ENCODE measurements at regions not wholly inside any gene's neighbourhood (a gene's known extent, or its start where the extent isn't known, plus 50 kb on each side); places are given as distances from the start of the nearest gene placed in this dataset.

- H3K9me3 ChIP-seq (ENCODE audit: control insufficient read depth in 4 of 4, low read length in 3 of 4), result no peaks in the 10 kb centered on the region
- no peak overlapping the region for H3K9ac ChIP-seq (ENCODE audit: low read depth in 1 of 2, low read length in 2 of 2)
- no peak overlapping the region for H3K4me3 ChIP-seq (ENCODE audit: low read depth in 1 of 3, low read length in 3 of 3)
- 47% methylated on average over 2 of the region's 2 CpGs for WGBS
- no peaks in the 10 kb centered on the region for H3K4me1 ChIP-seq (ENCODE audit: control insufficient read depth in 4 of 4, insufficient read depth in 4 of 4, low read length in 3 of 4)
- H3K27ac ChIP-seq (ENCODE audit: low read depth in 1 of 2, low read length in 2 of 2), result no peak overlapping the region
- H3K36me3 ChIP-seq (ENCODE audit: control insufficient read depth in 4 of 4, insufficient read depth in 3 of 4, low read depth in 1 of 4, low read length in 3 of 4), result no peaks in the 10 kb centered on the region
- no peak for DNase-seq (ENCODE audit: low spot score)
- TF ChIP-seq ZBTB33 (IDR thresholded peaks at IDR 0.05) (no peak), FOXA1 (IDR thresholded peaks at IDR 0.05) (no peak), CTCF (IDR thresholded peaks at IDR 0.05; ENCODE audit: low read depth, low read length, missing input control) (no peak), NR2F2 (IDR thresholded peaks at IDR 0.05) (no peak), REST (IDR thresholded peaks at IDR 0.05) (no peak), HNF4G (IDR thresholded peaks at IDR 0.05) (no peak), GABPA (IDR thresholded peaks at IDR 0.05 in 1 of 2, conservative IDR thresholded peaks at IDR 0.05 in 1 of 2) (no peak), YY1 (IDR thresholded peaks at IDR 0.05) (no peak), HNF4A (conservative IDR thresholded peaks at IDR 0.05) (no peak), RXRA (IDR thresholded peaks at IDR 0.05) (no peak), FOXA2 (IDR thresholded peaks at IDR 0.05) (no peak), RAD21 (IDR thresholded peaks at IDR 0.05) (no peak), EGR1 (IDR thresholded peaks at IDR 0.05; ENCODE audit: low read depth in 2 of 2) (no peak)
- H3K27me3 ChIP-seq (ENCODE audit: control insufficient read depth in 4 of 4, insufficient read depth in 4 of 4, low read length in 3 of 4), result no peaks in the 10 kb centered on the region
These were observed 193.5 kb upstream of the SPTLC3 start for GRCh38 chr20:12815231-12815768.

- DNase-seq (ENCODE audit: low spot score), result no peak
- Histone ChIP-seq H3K36me3 (ENCODE audit: control insufficient read depth in 4 of 4, insufficient read depth in 3 of 4, low read depth in 1 of 4, low read length in 3 of 4) (no peaks in the 10 kb centered on the region), H3K4me3 (ENCODE audit: low read depth in 1 of 3, low read length in 3 of 3) (no peak overlapping the region), H3K9ac (ENCODE audit: low read depth in 1 of 2, low read length in 2 of 2) (no peak overlapping the region), H3K27ac (ENCODE audit: low read depth in 1 of 2, low read length in 2 of 2) (no peak overlapping the region), H3K4me1 (ENCODE audit: control insufficient read depth in 4 of 4, insufficient read depth in 4 of 4, low read length in 3 of 4) (no peaks in the 10 kb centered on the region), H3K9me3 (ENCODE audit: control insufficient read depth in 4 of 4, low read length in 3 of 4) (no peaks in the 10 kb centered on the region), H3K27me3 (ENCODE audit: control insufficient read depth in 4 of 4, insufficient read depth in 4 of 4, low read length in 3 of 4) (no peaks in the 10 kb centered on the region)
- TF ChIP-seq YY1 (IDR thresholded peaks at IDR 0.05) (no peak), RAD21 (IDR thresholded peaks at IDR 0.05) (peak in 1 of 2 donors; percentile 11), MAX (IDR thresholded peaks at IDR 0.05) (no peak)
- WGBS, result 55% methylated on average over 3 of the region's 3 CpGs
These were observed 192.9 kb upstream of the SPTLC3 start for GRCh38 chr20:12815778-12816408.
